GM20000 (cell line): ENCODE measurements at regions not wholly inside any gene's neighbourhood (a gene's known extent, or its start where the extent isn't known, plus 50 kb on each side); places are given as distances from the start of the nearest gene placed in this dataset.

Experiments
- DNase-seq: peaks from one replicate; pipeline ENCODE4 v3.0.0; 2012; ENCODE audit warnings: low spot score
- TF ChIP-seq, protein P1 (sequence below): IDR thresholded peaks from 2 replicates; pipeline ENCODE4 v1.5.1; 2012; ENCODE audit warnings: mild to moderate bottlenecking, control low read depth; ENCODE audit errors: extremely low read depth, missing control alignments

GRCh38 chr9:68648971-68649370 lies 56.1 kb upstream of the PIP5K1B start:
- TF ChIP-seq, protein P1, sequence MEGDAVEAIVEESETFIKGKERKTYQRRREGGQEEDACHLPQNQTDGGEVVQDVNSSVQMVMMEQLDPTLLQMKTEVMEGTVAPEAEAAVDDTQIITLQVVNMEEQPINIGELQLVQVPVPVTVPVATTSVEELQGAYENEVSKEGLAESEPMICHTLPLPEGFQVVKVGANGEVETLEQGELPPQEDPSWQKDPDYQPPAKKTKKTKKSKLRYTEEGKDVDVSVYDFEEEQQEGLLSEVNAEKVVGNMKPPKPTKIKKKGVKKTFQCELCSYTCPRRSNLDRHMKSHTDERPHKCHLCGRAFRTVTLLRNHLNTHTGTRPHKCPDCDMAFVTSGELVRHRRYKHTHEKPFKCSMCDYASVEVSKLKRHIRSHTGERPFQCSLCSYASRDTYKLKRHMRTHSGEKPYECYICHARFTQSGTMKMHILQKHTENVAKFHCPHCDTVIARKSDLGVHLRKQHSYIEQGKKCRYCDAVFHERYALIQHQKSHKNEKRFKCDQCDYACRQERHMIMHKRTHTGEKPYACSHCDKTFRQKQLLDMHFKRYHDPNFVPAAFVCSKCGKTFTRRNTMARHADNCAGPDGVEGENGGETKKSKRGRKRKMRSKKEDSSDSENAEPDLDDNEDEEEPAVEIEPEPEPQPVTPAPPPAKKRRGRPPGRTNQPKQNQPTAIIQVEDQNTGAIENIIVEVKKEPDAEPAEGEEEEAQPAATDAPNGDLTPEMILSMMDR, result no peak
- DNase-seq, result no peak

GRCh38 chr9:68651280-68651893 lies 53.7 kb upstream of the PIP5K1B start:
- no peak for DNase-seq

DNA sequence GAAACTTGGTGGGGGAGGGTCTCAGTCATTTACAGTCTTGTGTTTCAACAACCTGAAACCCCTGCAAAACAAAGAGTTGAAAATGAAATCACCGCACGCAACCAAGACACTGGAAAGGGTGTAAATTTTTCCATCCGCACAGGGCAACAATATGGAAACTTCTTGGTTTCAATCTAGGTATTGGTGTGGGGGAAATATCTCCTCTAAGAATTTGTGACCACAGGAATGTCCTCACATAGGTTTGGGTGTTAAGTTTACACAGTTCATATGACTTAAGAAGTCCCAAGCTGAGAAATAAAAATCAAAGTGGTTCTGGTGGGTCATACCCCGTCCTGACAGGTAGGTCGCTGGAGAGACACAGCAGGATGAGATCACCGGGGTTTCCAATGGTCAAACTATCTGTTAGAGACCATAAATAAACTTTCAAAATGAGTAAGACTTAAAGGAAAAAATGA lies 51.9 kb upstream of the PIP5K1B start:
- DNase-seq, result peak; percentile 61
- TF ChIP-seq, protein P1, result no peak

More at GRCh38 chr9:68651280-68651893, 53.7 kb upstream of the PIP5K1B start:
- TF ChIP-seq, protein P1, result no peak

DNA sequence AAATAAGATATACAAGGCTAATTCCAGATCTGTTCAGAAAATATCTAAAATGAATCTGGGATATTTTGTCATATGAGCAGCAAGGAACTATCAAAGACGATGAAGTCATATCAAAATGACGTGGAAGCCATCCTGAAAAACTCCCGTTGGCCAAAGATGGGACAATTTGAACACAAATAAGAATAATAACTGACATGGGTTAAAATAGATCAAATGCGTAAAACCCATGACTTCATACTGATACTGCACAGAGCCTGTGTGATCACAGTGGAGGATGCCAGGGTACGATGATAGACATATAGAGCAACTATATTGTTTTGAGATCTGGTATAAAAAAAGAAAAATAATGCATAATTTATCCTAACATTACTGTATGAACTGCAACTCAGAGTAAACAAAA lies 51.0 kb upstream of the PIP5K1B start:
- no peak for DNase-seq

More for the DNA sequence above, 51.0 kb upstream of the PIP5K1B start:
- TF ChIP-seq, protein P1, result no peak
